Aorta (tissue), 5 donors: ENCODE measurements at regions not wholly inside any gene's neighbourhood (a gene's known extent, or its start where the extent isn't known, plus 50 kb on each side); places are given as distances from the start of the nearest gene placed in this dataset.

ENCODE experiments used
- ATAC-seq: fragments of 200-7000 bp; cut with Tn5 transposase; one replicate; pipeline ENCODE4 v1.9.1; 2022; ENCODE audit warnings: moderate library complexity; ENCODE audit not compliant: low FRiP score
- DNase-seq, 2 donors: peaks; one replicate each; pipeline ENCODE4 v3.0.0-alpha.2; 2020
- H3K27ac ChIP-seq, 2 donors: one replicate each; pipeline ENCODE4 v1.5.1; 2013; ENCODE audit warnings: low read length in 2 of 2, mild to moderate bottlenecking in 2 of 2, moderate library complexity in 2 of 2, control low read depth in 1 of 2, inconsistent platforms in 1 of 2, low read depth in 1 of 2
- H3K27me3 ChIP-seq, 2 donors: one replicate each; pipeline ENCODE4 v1.6.1; 2013; ENCODE audit warnings: control low read depth in 1 of 2, low read length in 1 of 2, mild to moderate bottlenecking in 1 of 2, moderate library complexity in 1 of 2; ENCODE audit not compliant: insufficient read depth in 2 of 2, control insufficient read depth in 1 of 2
- H3K36me3 ChIP-seq, 2 donors: one replicate each; pipeline ENCODE4 v1.6.1; 2013; ENCODE audit warnings: control low read depth in 1 of 2, low read length in 1 of 2, mild to moderate bottlenecking in 1 of 2; ENCODE audit not compliant: insufficient read depth in 2 of 2, control insufficient read depth in 1 of 2
- H3K4me1 ChIP-seq, 2 donors: one replicate each; pipeline ENCODE4 v1.6.1; 2013; ENCODE audit warnings: low read length in 2 of 2, control low read depth in 1 of 2, mild to moderate bottlenecking in 1 of 2, moderate library complexity in 1 of 2; ENCODE audit not compliant: insufficient read depth in 2 of 2, control insufficient read depth in 1 of 2
- H3K4me3 ChIP-seq, 2 donors: one replicate each; pipeline ENCODE4 v1.5.1; 2013; ENCODE audit warnings: low read length in 2 of 2, control low read depth in 1 of 2, mild to moderate bottlenecking in 1 of 2
- H3K9me3 ChIP-seq: one replicate; pipeline ENCODE4 v1.6.1; 2013; ENCODE audit warnings: mild to moderate bottlenecking, low read length; ENCODE audit not compliant: control insufficient read depth
- WGBS, 2 donors: extraction: QIAGEN DNeasy Blood & Tissue Kit; methylation state at CpG; one replicate each; pipeline ENCODE4 v1.1.7; 2013; 5-methylcytosine and 5-hydroxymethylcytosine counted together
- intact Hi-C, 2 donors: fragments of 100-400 bp; cut with DNase I; formaldehyde crosslinking; loops; one replicate each; pipeline versions ENCODE4 v1.14.2 to v1.15.0; 2022
- donor health status: healthy with polysubstance abuse.
- donor health status: Bipolar disorder and iron deficiency.
- donor health status: DM: no; HTN: no; CAD: no.
- donor health status: DM: no; HTN: no; CAD: no.
- donor health status: DM: yes; HTN: yes; CAD: no.

DNA sequence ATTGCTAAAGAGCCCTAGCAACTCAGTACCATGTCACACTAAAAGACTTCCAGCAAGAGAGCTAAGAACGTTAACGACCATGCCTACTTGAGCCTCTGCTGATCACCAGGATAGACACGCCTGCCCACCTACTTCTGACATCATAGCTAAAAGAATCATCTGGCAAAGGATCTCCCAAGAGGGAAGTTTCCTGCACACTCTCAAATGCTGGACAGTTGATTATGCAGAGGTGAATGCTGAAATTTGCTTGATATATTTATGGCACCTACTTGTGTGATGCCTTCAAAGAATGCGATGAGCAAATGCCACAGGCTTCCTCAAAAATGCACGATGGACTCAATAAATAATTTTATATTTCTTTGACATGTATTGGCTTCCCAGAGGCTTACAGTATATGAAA, 113.6 kb downstream of the GALC start:
- H3K36me3 ChIP-seq, result no peaks in the 10 kb centered on the region
- WGBS, 2 donors, result 78 to 81% methylated on average over 5 of the region's 5 CpGs
- no peak overlapping the region for H3K27ac ChIP-seq
- DNase-seq, result no peak
- ATAC-seq, result no peak
- H3K4me3 ChIP-seq, result no peak overlapping the region
- no peaks in the 10 kb centered on the region for H3K4me1 ChIP-seq
- intact Hi-C loops, result no loop called here
- H3K27me3 ChIP-seq, result no peaks in the 10 kb centered on the region
- no peaks in the 10 kb centered on the region for H3K9me3 ChIP-seq

DNA sequence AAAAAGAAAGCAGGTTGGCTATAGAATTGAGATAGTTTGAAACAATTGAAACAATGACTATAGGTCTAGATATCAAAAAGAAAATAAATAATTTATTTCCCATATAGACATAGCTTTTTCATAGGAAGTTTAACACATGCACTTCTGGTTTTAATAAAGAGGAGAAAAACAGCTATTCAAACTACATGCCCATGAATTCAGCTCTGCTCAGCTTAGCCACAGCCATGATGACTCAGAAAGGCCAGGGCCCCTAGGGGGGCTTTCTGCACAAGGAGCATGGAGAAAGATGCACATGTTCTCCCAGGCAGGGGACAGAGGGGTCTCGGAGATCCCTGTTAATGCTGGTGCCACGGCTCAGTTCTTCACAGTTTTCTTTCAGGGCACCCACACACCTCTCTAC, 114.0 kb downstream of the GALC start:
- no peaks in the 10 kb centered on the region for H3K27me3 ChIP-seq
- WGBS, 2 donors, result 36 to 61% methylated on average over 2 of the region's 2 CpGs
- no peaks in the 10 kb centered on the region for H3K9me3 ChIP-seq
- intact Hi-C loops, result no loop called here
- no peaks in the 10 kb centered on the region for H3K4me1 ChIP-seq
- no peak for ATAC-seq
- DNase-seq, result no peak
- no peak overlapping the region for H3K27ac ChIP-seq
- H3K36me3 ChIP-seq, result no peaks in the 10 kb centered on the region
- H3K4me3 ChIP-seq, result no peak overlapping the region

DNA sequence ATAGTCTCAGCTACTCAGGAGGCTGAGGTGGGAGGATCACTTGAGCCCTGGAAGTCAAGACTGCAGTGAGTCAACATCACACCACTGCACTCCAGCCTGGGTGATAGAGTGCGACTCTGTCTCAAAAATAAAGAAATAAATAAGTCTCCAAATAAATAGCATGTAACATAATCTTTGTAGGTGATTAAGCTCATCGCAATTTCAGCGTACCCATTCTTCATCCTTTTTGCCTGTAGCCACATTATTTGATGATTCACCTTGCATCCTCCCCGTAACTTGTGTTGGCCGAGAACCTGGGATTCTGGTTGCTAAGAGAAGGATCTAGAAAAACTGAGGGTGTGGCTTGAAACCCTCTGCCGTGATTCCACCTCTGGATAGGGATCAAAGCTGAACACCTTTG, 115.1 kb downstream of the GALC start:
- H3K36me3 ChIP-seq, result no peaks in the 10 kb centered on the region
- no peaks in the 10 kb centered on the region for H3K9me3 ChIP-seq
- no peaks in the 10 kb centered on the region for H3K4me1 ChIP-seq
- intact Hi-C loops, result no loop called here
- DNase-seq (no peak), ATAC-seq (no peak)
- no peaks in the 10 kb centered on the region for H3K27me3 ChIP-seq
- no peak overlapping the region for H3K27ac ChIP-seq
- WGBS, 2 donors, result 90 to 92% methylated on average over 6 of the region's 6 CpGs
- H3K4me3 ChIP-seq, result no peak overlapping the region

DNA sequence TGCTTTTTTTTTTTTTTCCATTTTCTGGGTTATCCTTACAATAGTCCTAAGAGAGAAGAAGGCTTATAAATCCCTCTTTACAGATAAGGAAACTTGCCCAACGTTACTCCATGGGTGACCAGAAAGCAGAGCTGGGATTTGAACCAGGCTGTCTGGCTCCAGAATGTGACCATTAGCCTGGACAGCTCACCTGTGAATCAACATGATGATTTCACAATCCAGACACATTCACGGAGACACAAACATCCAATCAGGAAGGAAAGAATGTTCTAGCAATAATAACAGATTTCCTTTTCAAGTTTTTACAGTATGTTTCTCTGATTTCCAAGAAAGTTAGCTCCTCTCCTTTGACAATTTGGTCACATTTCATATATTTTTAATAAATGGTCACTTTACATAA, 118.3 kb downstream of the GALC start:
- Histone ChIP-seq H3K4me1 (no peaks in the 10 kb centered on the region), H3K27ac (no peak overlapping the region), H3K4me3 (no peak overlapping the region), H3K27me3 (no peaks in the 10 kb centered on the region), H3K36me3 (no peaks in the 10 kb centered on the region), H3K9me3 (no peaks in the 10 kb centered on the region)
- whole genome bisulfite sequencing, 2 donors, result 26 to 31% methylated on average over 2 of the region's 2 CpGs
- intact Hi-C loops, result no loop called here
- DNase-seq (no peak), ATAC-seq (no peak)

DNA sequence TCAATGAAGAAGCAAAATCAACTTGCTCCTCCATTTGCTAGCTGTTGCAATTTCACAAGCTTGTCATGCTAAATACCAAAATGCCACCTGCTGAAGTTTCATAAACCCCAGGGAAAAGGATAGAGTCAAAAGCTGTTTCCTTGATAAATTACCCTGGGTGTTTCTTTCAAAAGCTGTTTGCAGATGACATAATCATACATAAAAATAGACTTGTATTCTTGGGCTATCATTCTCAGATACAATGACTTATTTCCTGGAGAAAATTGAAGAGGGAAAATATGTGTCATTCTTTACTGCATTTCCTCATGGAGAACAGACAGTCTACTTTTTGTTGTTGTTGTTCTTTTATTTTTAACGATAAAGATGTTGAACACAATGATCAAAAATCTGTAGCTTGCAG, 119.2 kb downstream of the GALC start:
- 35 to 44% methylated on average over 1 of the region's 1 CpG for WGBS, 2 donors
- no peaks in the 10 kb centered on the region for H3K4me1 ChIP-seq
- H3K27ac ChIP-seq, result no peak overlapping the region
- H3K9me3 ChIP-seq, result no peaks in the 10 kb centered on the region
- ATAC-seq (no peak), DNase-seq (no peak)
- no peaks in the 10 kb centered on the region for H3K27me3 ChIP-seq
- H3K36me3 ChIP-seq, result no peaks in the 10 kb centered on the region
- no peak overlapping the region for H3K4me3 ChIP-seq
- intact Hi-C loops, result no loop called here

DNA sequence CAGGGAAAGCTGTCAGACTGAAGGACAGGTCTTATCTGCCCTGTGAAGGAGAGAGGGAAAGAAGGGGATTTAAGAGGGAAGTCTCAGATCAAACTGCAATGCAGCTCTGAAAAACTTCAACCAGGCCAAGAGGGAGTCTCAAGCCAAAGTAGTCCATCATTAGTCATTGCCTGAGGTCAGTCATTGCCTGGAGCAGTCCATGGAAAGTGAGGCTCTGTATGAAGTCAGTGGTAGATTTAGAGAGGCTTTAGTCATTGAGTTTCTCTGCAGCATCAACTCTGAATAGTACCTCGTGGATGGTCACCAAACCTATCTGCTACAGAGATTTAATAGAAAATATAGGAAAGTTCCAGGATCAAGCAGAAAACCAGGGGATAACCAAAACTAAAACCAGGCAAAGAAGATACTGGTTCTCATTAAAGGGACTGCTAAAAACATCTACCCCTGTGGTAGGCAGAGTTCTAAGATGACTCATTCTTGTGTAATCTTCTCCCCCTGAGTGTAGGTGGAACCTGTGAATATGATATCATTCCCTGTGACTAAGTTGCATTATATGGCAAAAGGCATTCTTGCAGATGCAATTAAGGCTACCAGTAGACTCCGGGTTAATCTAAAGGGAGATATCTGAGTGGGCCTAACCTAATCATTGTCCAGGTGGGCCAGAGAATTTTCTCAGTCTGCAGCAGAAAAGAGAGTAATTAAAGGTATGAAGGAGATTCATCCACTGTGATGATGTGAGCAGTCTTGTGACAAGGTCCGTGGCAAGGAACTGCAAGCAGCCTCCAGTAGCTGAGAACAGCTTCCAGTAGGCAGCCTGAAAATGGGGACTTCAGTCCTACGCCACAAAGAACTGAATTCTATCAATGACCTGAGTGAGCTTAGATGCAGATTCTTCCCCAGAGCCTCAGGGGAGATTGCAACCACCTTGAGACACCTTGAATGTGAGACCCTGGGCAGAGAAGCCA, 123.1 kb downstream of the GALC start:
- WGBS, 2 donors, result 76 to 80% methylated on average over 4 of the region's 4 CpGs
- H3K9me3 ChIP-seq, result no peaks in the 10 kb centered on the region
- no peaks in the 10 kb centered on the region for H3K4me1 ChIP-seq
- peaks cover 0 to 2% of the 10 kb centered on the region in 2 donors for H3K27me3 ChIP-seq
- H3K36me3 ChIP-seq, result no peaks in the 10 kb centered on the region
- no peak overlapping the region for H3K4me3 ChIP-seq
- no peak overlapping the region for H3K27ac ChIP-seq
- intact Hi-C loops, result no loop called here
- DNase-seq (no peak), ATAC-seq (peak; percentile 55)

DNA sequence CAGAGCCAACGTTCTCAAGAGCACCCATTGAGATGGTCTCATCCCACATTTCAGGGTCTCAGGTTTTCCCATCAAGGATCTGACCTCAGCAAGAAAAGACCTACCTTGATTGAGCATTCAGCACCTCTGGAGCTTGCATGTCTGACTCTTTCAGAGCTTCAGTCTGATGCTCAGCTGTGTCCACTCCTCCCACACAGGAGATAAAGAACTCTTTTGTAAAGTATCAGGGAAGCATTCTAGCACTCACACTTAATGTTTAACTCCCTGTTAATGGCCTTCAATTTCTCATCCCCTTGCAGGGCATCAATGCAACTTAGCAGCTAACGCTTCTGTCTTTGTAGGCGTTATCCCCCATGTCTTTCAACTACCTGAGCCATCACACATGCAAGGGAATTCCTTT, 124.1 kb downstream of the GALC start:
- ATAC-seq, result no peak
- Histone ChIP-seq H3K4me1 (no peaks in the 10 kb centered on the region), H3K27ac (no peak overlapping the region), H3K27me3 (peaks cover 0 to 2% of the 10 kb centered on the region in 2 donors), H3K4me3 (no peak overlapping the region), H3K36me3 (no peaks in the 10 kb centered on the region), H3K9me3 (no peaks in the 10 kb centered on the region)
- DNase-seq, result no peak
- WGBS, 2 donors, result 70 to 82% methylated on average over 3 of the region's 3 CpGs
- intact Hi-C loops, result no loop called here

DNA sequence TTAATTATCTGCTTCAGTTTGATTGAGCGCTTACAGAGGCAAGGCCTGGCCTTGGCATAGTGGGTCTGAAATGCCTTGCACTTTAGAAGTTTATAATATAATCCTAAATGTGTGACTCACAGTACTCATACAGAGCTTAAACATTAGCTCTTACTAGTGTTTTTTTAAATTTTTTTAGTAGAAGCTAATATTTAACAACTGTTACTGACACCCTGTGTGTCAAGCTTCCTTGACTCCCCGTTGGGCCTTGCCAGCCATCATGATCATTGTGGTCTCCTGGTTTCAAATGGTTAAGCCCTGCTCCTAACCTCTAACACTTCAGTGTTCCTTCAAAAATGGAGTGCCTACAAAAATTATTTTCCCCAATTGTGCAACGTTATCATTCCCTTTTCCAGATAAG, 126.9 kb downstream of the GALC start:
- no peak overlapping the region for H3K4me3 ChIP-seq
- no peak for ATAC-seq
- no peaks in the 10 kb centered on the region for H3K9me3 ChIP-seq
- no peak overlapping the region for H3K27ac ChIP-seq
- intact Hi-C loops, result no loop called here
- no peaks in the 10 kb centered on the region for H3K36me3 ChIP-seq
- WGBS, 2 donors, result 62 to 76% methylated on average over 3 of the region's 3 CpGs
- no peaks in the 10 kb centered on the region for H3K4me1 ChIP-seq
- no peak for DNase-seq
- H3K27me3 ChIP-seq, result peaks cover 0 to 2% of the 10 kb centered on the region in 2 donors
